ENCODE measurements at regions not wholly inside any gene's neighbourhood (a gene's known extent, or its start where the extent isn't known, plus 50 kb on each side); places are given as distances from the start of the nearest gene placed in this dataset. TPM values are rescaled to one million over a fixed set of nuclear protein-coding genes. Genes with fewer than 3 reads are reported as not detected.

- ATAC-seq (ENCODE audit: low FRiP score) (no peak), DNase-seq (ENCODE audit: low spot score) (no peak)
- TF ChIP-seq CTCF (IDR thresholded peaks at IDR 0.05): no peak
These were observed 61.4 kb upstream of the NR3C1 start for GRCh38 chr5:143464723-143465490.

- no peak for ATAC-seq (ENCODE audit: low FRiP score)
- no peak for DNase-seq (ENCODE audit: low spot score)
- no peak for TF ChIP-seq CTCF (IDR thresholded peaks at IDR 0.05)
These were observed 58.9 kb upstream of the NR3C1 start for GRCh38 chr5:143462431-143462830.

- DNase-seq (ENCODE audit: low spot score) (no peak), ATAC-seq (ENCODE audit: low FRiP score) (no peak)
- TF ChIP-seq CTCF (IDR thresholded peaks at IDR 0.05): no peak
These were observed 55.9 kb upstream of the NR3C1 start for GRCh38 chr5:143459433-143459832.

- peak; percentile 87 for ATAC-seq (ENCODE audit: low FRiP score)
- TF ChIP-seq CTCF (IDR thresholded peaks at IDR 0.05): no peak
- DNase-seq (ENCODE audit: low spot score): no peak
These were observed 53.6 kb upstream of the NR3C1 start for GRCh38 chr5:143456952-143457547.

GRCh38 chr5:143454936-143455516 is 51.5 kb upstream of the NR3C1 start:
- ATAC-seq (ENCODE audit: low FRiP score) (no peak), DNase-seq (ENCODE audit: low spot score) (no peak)
- TF ChIP-seq CTCF (IDR thresholded peaks at IDR 0.05): no peak

GRCh38 chr5:143453720-143454119 is 50.2 kb upstream of the NR3C1 start:
- DNase-seq (ENCODE audit: low spot score) (no peak), ATAC-seq (ENCODE audit: low FRiP score) (no peak)
- no peak for TF ChIP-seq CTCF (IDR thresholded peaks at IDR 0.05)

Small RNA genes lying in the stretch of these regions (small RNA-seq; reads per million reads assigned to genes)
- not detected for gene MIR5197
- not detected for gene RNU7-156P
